ENCODE measurements at regions not wholly inside any gene's neighbourhood (a gene's known extent, or its start where the extent isn't known, plus 50 kb on each side); places are given as distances from the start of the nearest gene placed in this dataset.
"Not testable (repeated sequence)": the region's sequence is repeated elsewhere in the genome, so short reads cannot be mapped to it uniquely, and the experiment has no call there.

DNA sequence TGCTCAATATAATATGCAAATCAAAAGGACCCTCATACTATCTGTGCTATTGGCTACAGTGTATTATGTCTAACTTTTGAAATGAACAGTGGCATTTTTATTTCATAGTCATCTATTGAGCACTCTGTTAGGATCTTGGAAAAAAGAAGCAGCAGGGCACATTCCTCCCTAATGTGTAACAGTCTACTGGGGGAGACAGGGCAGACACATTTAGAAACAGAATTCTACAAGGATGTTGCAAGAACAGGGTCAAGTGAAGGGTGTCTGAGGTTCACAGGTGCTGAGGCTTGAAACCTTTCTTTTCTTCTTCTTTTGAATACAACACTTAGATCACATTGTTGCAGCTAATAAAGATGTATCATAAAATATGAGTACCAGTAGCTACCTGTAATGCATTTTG lies 129.7 kb upstream of the SLC4A4 start:
- DNase-seq (ENCODE audit: low read depth): peak; percentile 74

GRCh38 chr4:71210823-71211222 lies 128.0 kb upstream of the SLC4A4 start:
- no peak for DNase-seq (ENCODE audit: low read depth)

- DNase-seq (ENCODE audit: low read depth): no peak
Observed at GRCh38 chr4:71211748-71212147, 127.1 kb upstream of the SLC4A4 start.

GRCh38 chr4:71212216-71212615 lies 126.6 kb upstream of the SLC4A4 start:
- no peak for DNase-seq (ENCODE audit: low read depth)

- DNase-seq (ENCODE audit: low read depth): no peak
Observed at GRCh38 chr4:71214578-71214977, 124.2 kb upstream of the SLC4A4 start.

- no peak for DNase-seq (ENCODE audit: low read depth)
Observed at GRCh38 chr4:71216316-71216959, 122.4 kb upstream of the SLC4A4 start.

DNA sequence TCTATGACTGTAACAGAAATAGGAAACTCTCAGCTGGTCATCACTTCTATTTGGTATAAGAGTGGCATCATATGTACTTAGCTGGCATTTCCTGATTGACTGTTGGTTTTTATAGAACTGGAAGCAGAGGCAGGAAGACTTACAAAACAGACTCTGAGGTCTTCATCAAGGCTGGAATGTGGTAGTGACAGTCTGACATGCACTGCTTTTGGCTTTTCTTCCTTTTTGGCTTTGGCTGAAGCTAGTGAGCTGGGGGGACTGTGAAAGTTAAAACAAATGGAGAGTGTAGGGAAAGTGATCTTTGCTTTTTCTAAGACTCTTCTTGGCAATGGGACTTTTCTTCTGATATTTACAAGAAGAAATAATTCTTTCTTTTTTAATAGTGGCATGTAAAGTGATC lies 121.1 kb upstream of the SLC4A4 start:
- DNase-seq (ENCODE audit: low read depth): no peak

- not testable (repeated sequence) for DNase-seq (ENCODE audit: low read depth)
Observed at GRCh38 chr4:71220848-71221247, 118.0 kb upstream of the SLC4A4 start.

- peak; percentile 11 for DNase-seq (ENCODE audit: low read depth)
Observed at GRCh38 chr4:71221510-71222466, 117.0 kb upstream of the SLC4A4 start.

- peak; percentile 10 for DNase-seq (ENCODE audit: low read depth)
Observed at GRCh38 chr4:71222661-71223060, 116.2 kb upstream of the SLC4A4 start.

- DNase-seq (ENCODE audit: low read depth): peak; percentile 67
Observed at GRCh38 chr4:71229477-71230270, 109.1 kb upstream of the SLC4A4 start.

- peak; percentile 13 for DNase-seq (ENCODE audit: low read depth)
Observed at GRCh38 chr4:71230271-71231128, 108.3 kb upstream of the SLC4A4 start.

DNA sequence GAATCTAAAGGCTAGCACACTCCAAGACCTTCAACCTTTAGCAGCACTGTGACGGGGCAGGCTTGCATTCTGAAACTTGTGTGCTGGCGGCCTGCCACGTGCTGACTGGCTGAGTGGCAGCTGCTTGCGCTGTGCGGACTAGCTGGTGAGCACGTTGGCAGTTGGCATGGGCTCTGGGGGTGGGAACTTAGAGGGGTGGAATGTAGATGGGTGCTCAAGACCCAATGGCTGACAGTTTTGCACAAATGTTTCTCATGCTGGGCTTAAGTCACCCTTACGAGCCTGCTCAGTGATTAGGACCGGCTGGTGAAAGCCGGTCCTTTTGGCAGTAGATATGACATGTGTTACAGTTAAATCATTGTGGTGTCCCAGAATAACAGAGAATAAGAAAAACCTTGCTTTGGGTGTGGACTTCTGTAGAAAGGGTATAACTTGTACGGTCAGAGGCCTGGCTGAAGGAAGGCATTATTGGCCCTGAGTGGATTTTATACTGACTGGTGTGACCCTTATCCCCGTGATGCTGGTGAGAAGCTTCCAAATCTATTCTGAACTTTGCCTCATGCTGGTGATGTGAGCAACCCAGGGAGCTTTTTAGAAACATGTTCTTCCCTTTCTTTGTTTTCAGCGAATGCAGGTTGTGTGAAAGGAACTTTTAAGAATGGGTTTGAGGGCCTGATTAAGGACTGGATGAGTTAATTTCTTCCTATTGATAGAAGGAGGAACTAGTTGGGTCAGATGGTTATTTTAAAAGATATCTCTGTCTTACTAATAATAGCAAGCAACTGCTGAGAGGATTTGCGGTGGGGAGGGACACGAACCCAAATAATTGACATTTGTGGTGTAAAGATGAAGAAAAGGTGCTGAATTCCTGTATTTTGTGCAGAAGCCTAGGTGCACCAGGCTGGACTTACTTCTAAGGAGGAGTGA lies 107.4 kb upstream of the SLC4A4 start:
- DNase-seq (ENCODE audit: low read depth): no peak

DNA sequence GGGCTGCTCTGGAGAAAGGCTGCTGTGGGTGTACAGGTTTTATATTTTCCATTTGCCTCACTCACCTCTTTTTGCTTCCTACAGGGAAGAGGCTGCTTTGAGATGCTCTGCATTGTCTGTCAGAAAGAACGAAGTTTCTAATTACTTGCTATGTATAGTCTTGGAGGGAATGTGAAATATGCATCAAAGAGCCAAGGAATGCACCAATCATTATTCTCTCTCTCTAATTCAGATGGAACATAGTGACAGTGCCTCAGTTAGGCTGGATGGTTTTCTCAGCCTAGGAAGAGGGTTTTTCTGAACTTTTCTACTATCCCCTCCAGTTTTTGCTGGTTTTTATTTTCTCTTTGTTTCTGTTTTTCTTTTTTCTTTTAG lies 106.8 kb upstream of the SLC4A4 start:
- no peak for DNase-seq (ENCODE audit: low read depth)

GRCh38 chr4:71232846-71233245 lies 106.0 kb upstream of the SLC4A4 start:
- no peak for DNase-seq (ENCODE audit: low read depth)

GRCh38 chr4:71235311-71236201 lies 103.3 kb upstream of the SLC4A4 start:
- no peak for DNase-seq (ENCODE audit: low read depth)

GRCh38 chr4:71236226-71236625 lies 102.6 kb upstream of the SLC4A4 start:
- no peak for DNase-seq (ENCODE audit: low read depth)

DNA sequence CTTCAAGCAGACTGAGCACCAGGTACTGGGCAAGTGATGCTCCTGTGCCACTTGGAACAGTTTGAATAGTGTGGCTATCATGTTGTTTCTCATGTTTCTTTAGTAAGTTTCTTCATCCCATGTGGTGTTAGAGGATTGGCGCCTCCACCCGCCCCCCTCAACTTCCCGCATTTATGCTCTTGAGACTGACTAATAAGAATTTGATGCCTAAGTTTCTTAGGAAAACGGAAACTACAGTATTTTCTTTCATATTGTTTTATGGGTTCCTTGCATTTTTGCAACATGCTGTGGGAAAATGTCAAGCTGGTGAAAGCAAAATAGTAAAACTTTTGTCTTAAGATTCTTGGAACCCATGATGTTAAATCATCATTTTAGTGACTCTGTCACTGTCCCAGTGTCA lies 101.2 kb upstream of the SLC4A4 start:
- no peak for DNase-seq (ENCODE audit: low read depth)

GRCh38 chr4:71239365-71239764 lies 99.5 kb upstream of the SLC4A4 start:
- DNase-seq (ENCODE audit: low read depth): peak; percentile 61

All from ELR (cell line).